C4-2B (cell line): ENCODE measurements at regions not wholly inside any gene's neighbourhood (a gene's known extent, or its start where the extent isn't known, plus 50 kb on each side); places are given as distances from the start of the nearest gene placed in this dataset.

Experiments used
- ZFX ChIP-seq: fragments of 450-650 bp; IDR thresholded peaks from 2 replicates; pipeline ENCODE4 v1.6.1; 2017
- TF ChIP-seq, protein P1 (sequence below): fragments of 450-650 bp; conservative IDR thresholded peaks from 2 replicates; pipeline ENCODE4 v1.5.1; 2017; ENCODE audit warnings: mild to moderate bottlenecking

- TF ChIP-seq, protein P1, sequence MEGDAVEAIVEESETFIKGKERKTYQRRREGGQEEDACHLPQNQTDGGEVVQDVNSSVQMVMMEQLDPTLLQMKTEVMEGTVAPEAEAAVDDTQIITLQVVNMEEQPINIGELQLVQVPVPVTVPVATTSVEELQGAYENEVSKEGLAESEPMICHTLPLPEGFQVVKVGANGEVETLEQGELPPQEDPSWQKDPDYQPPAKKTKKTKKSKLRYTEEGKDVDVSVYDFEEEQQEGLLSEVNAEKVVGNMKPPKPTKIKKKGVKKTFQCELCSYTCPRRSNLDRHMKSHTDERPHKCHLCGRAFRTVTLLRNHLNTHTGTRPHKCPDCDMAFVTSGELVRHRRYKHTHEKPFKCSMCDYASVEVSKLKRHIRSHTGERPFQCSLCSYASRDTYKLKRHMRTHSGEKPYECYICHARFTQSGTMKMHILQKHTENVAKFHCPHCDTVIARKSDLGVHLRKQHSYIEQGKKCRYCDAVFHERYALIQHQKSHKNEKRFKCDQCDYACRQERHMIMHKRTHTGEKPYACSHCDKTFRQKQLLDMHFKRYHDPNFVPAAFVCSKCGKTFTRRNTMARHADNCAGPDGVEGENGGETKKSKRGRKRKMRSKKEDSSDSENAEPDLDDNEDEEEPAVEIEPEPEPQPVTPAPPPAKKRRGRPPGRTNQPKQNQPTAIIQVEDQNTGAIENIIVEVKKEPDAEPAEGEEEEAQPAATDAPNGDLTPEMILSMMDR = no peak
- TF ChIP-seq ZFX = no peak
Observed at GRCh38 chr3:8446845-8447244, 54.8 kb upstream of the LMCD1 start.
